ENCODE measurements at regions not wholly inside any gene's neighbourhood (a gene's known extent, or its start where the extent isn't known, plus 50 kb on each side); places are given as distances from the start of the nearest gene placed in this dataset.

GRCh38 chr16:24674877-24675276 lies 54.6 kb upstream of the TNRC6A start:
- TF ChIP-seq ZNF384 (IDR thresholded peaks at IDR 0.05; ENCODE audit: borderline replicate concordance, low read depth, low read length) (no peak), CHD2 (IDR thresholded peaks at IDR 0.05; ENCODE audit: borderline replicate concordance, low read depth, low read length) (no peak), ASH2L (IDR thresholded peaks at IDR 0.05; ENCODE audit: borderline replicate concordance, low read depth) (no peak), LARP7 (IDR thresholded peaks at IDR 0.05) (no peak), E2F8 (IDR thresholded peaks at IDR 0.05; ENCODE audit: low read depth, partially characterized antibody) (no peak), SPI1 (IDR thresholded peaks at IDR 0.05; ENCODE audit: borderline replicate concordance, insufficient read depth, low read depth, low read length) (no peak), BHLHE40 (IDR thresholded peaks at IDR 0.05; ENCODE audit: borderline replicate concordance in 1 of 2, low read depth in 2 of 2, low read length in 1 of 2) (no peak), IKZF1 (conservative IDR thresholded peaks at IDR 0.05) (no peak), PRDM15 (CRISPR knock-in tag; IDR thresholded peaks at IDR 0.05) (no peak), BCLAF1 (IDR thresholded peaks at IDR 0.05) (no peak), STAT3 (IDR thresholded peaks at IDR 0.05; ENCODE audit: low read depth, low read length) (no peak), TCF3 (IDR thresholded peaks at IDR 0.05; ENCODE audit: borderline replicate concordance, insufficient read depth, low read depth, low read length) (no peak), CBX3 (IDR thresholded peaks at IDR 0.05; ENCODE audit: borderline replicate concordance, low read depth) (no peak), MTA2 (IDR thresholded peaks at IDR 0.05; ENCODE audit: low read depth) (no peak), SUZ12 (IDR thresholded peaks at IDR 0.05; ENCODE audit: unreplicated experiment) (no peak)
- ChIA-PET CTCF (no interaction called here), POLR2A (interaction anchor here (0.7 kb wide), 1 partner anchor 648 kb away, joined by 4 read pairs; no protein-coding TSS in a partner anchor), SMC1A (ENCODE audit: uncharacterized antibody, unreplicated experiment) (interaction anchor here (1.3 kb wide), 1 partner anchor 9 kb away, joined by 3 read pairs; no protein-coding TSS in a partner anchor), RAD21 (ENCODE audit: unreplicated experiment) (no interaction called here)
- in situ Hi-C loops (cut with MboI) (no loop called here), intact Hi-C loops (cut with micrococcal nuclease; ENCODE audit: unreplicated experiment) (no loop called here)
- no peaks in the 10 kb centered on the region for H3K79me2 ChIP-seq (ENCODE audit: control insufficient read depth, insufficient read depth, low read length)
- no peak overlapping the region for H3K27ac ChIP-seq (ENCODE audit: control insufficient read depth, insufficient read depth)
- H3K4me1 ChIP-seq (ENCODE audit: control insufficient read depth, insufficient read depth, low read length) = peaks cover 6% of the 10 kb centered on the region; the same call in 1 of the 2 replicates
- no TSS peak for BruUV-seq (replicated peaks)
- no peak for FAIRE-seq
- DNase-seq (ENCODE audit: low read depth, low spot score) = no peak
- no peak overlapping the region for H2AFZ ChIP-seq (ENCODE audit: control insufficient read depth, low read depth, low read length)
- ATAC-seq = no peak
- no peak overlapping the region for H3K4me3 ChIP-seq
- no peak overlapping the region for H3K9ac ChIP-seq (ENCODE audit: control insufficient read depth, insufficient read depth, low read length)
- no peak overlapping the region for H3K4me2 ChIP-seq (ENCODE audit: control insufficient read depth, insufficient read depth)
- H3K9me3 ChIP-seq (replicated peaks; ENCODE audit: control insufficient read depth, insufficient read depth, low read length) = no peaks in the 10 kb centered on the region
- no peaks in the 10 kb centered on the region for H3K36me3 ChIP-seq (ENCODE audit: control insufficient read depth in 2 of 2, insufficient read depth in 2 of 2, low read length in 1 of 2)
- 79% methylated on average over 5 of the region's 5 CpGs for WGBS (ENCODE audit: insufficient coverage, insufficient replicate concordance, low lambda C conversion rate, missing lambda C conversion rate)
- H3K27me3 ChIP-seq (replicated peaks in 1 of 2; ENCODE audit: control insufficient read depth in 2 of 2, insufficient read depth in 2 of 2, low read length in 1 of 2) = no peaks in the 10 kb centered on the region
- no peaks in the 10 kb centered on the region for H4K20me1 ChIP-seq (ENCODE audit: control insufficient read depth, insufficient read depth)

All from GM12878 (cell line).